PC-9 (cell line): ENCODE measurements at regions not wholly inside any gene's neighbourhood (a gene's known extent, or its start where the extent isn't known, plus 50 kb on each side); places are given as distances from the start of the nearest gene placed in this dataset.

Experiments used
- BruUV-seq: library from RNA; stranded (reverse); fragments of 400-500 nt; replicated peaks from 2 replicates; lab custom pipeline; 2021; lab: Mats Ljungman, UMichigan
- CTCF ChIA-PET: fragments of 300-600 bp; sonication (Branson Sonifier 250); formaldehyde crosslinking; loops from one replicate; lab custom pipeline; 2022; ENCODE audit warnings: antibody characterized with exemption; lab: Charles Lee
- POLR2A ChIA-PET: fragments of 300-600 bp; sonication (Branson Sonifier 250); formaldehyde crosslinking; loops from one replicate; lab custom pipeline; 2022; ENCODE audit warnings: antibody characterized with exemption; ENCODE audit not compliant: unreplicated experiment; lab: Charles Lee
- DNase-seq, 2 experiments: peaks; one replicate each; pipeline versions ENCODE4 v3.0.0 to v3.0.0-alpha.2; 2015 to 2022; ENCODE audit warnings: mixed read lengths in 1 of 2
- H2AFZ ChIP-seq: fragments of 200-600 bp; sonication (generic); 2 replicates; pipeline ENCODE4 v1.8.1; 2017; ENCODE audit warnings: antibody characterized with exemption
- H3F3A ChIP-seq: fragments of 200-600 bp; sonication (generic); 2 replicates; pipeline ENCODE4 v1.8.1; 2017; ENCODE audit warnings: antibody characterized with exemption, mild to moderate bottlenecking, low read depth; ENCODE audit not compliant: insufficient read depth
- H3K27ac ChIP-seq: fragments of 200-600 bp; sonication (generic); 2 replicates; pipeline ENCODE4 v1.6.1; 2016; ENCODE audit warnings: mixed run types
- H3K27me3 ChIP-seq: fragments of 200-600 bp; sonication (generic); 2 replicates; pipeline ENCODE4 v1.6.1; 2016; ENCODE audit warnings: low read depth, mixed run types; ENCODE audit not compliant: insufficient read depth
- H3K36me3 ChIP-seq: fragments of 200-600 bp; sonication (generic); 2 replicates; pipeline ENCODE4 v1.6.1; 2016; ENCODE audit warnings: low read depth, mixed run types
- H3K4me1 ChIP-seq: fragments of 200-600 bp; sonication (generic); replicated peaks from 2 replicates; pipeline ENCODE4 v1.6.1; 2016; ENCODE audit warnings: mixed run types; ENCODE audit not compliant: insufficient read depth
- H3K4me2 ChIP-seq: fragments of 200-600 bp; sonication (generic); 2 replicates; pipeline ENCODE4 v1.6.1; 2017; ENCODE audit warnings: mixed run types
- H3K4me3 ChIP-seq: fragments of 200-600 bp; sonication (generic); 2 replicates; pipeline ENCODE4 v1.6.1; 2016; ENCODE audit warnings: mixed run types
- H3K79me2 ChIP-seq: fragments of 200-600 bp; sonication (generic); 2 replicates; pipeline ENCODE4 v1.6.1; 2017; ENCODE audit warnings: low read depth, mixed run types
- H3K9me2 ChIP-seq: fragments of 200-600 bp; sonication (generic); 2 replicates; pipeline ENCODE4 v1.8.1; 2017; ENCODE audit warnings: mild to moderate bottlenecking; ENCODE audit not compliant: insufficient read depth
- H3K9me3 ChIP-seq: fragments of 200-600 bp; sonication (generic); 2 replicates; pipeline ENCODE4 v1.8.1; 2016; ENCODE audit warnings: low read depth; ENCODE audit not compliant: insufficient read depth
- H4K20me1 ChIP-seq: fragments of 200-600 bp; sonication (generic); 2 replicates; pipeline ENCODE4 v1.8.1; 2017; ENCODE audit not compliant: insufficient read depth
- CTCF ChIP-seq: fragments of 200-600 bp; sonication (generic); conservative IDR thresholded peaks from 2 replicates; pipeline ENCODE4 v1.6.1; 2017; ENCODE audit warnings: mixed run types, antibody characterized with exemption, mild to moderate bottlenecking, moderate library complexity
- EZH2 ChIP-seq: fragments of 200-600 bp; sonication (generic); IDR thresholded peaks from 2 replicates; pipeline ENCODE4 v1.8.0; 2017; ENCODE audit warnings: antibody characterized with exemption, low read depth
- intact Hi-C: fragments of 100-400 bp; cut with micrococcal nuclease; formaldehyde crosslinking; loops from one replicate; pipeline ENCODE4 v1.10.0; 2022; ENCODE audit not compliant: unreplicated experiment

- CTCF ChIA-PET, result no interaction called here
- no peaks in the 10 kb centered on the region for H3K79me2 ChIP-seq
- H3K4me2 ChIP-seq, result no peak overlapping the region
- H3K9me3 ChIP-seq, result peaks cover 5% of the 10 kb centered on the region; the same call in 1 of the 2 replicates
- no TSS peak for BruUV-seq
- peaks cover 3% of the 10 kb centered on the region; the same call in 1 of the 2 replicates for H3F3A ChIP-seq
- H3K36me3 ChIP-seq, result no peaks in the 10 kb centered on the region
- intact Hi-C loops, result no loop called here
- no peak overlapping the region for H2AFZ ChIP-seq
- H3K4me1 ChIP-seq, result peaks cover 2% of the 10 kb centered on the region; the same call in 1 of the 2 replicates
- H3K27me3 ChIP-seq, result no peaks in the 10 kb centered on the region
- no peak for TF ChIP-seq EZH2
- no peak for TF ChIP-seq CTCF
- no peaks in the 10 kb centered on the region for H3K9me2 ChIP-seq
- DNase-seq, result no peak
- no peak overlapping the region for H3K27ac ChIP-seq
- POLR2A ChIA-PET, result interaction anchor here (0.6 kb wide), 1 partner anchor 129 kb away, joined by 4 read pairs; no protein-coding TSS in a partner anchor
- H3K4me3 ChIP-seq, result no peak overlapping the region
- no peaks in the 10 kb centered on the region for H4K20me1 ChIP-seq
These were observed 105.2 kb downstream of the SLC41A2 start for GRCh38 chr12:104852896-104853295.

- H3K4me1 ChIP-seq, result no peaks in the 10 kb centered on the region
- BruUV-seq, result no TSS peak
- no peaks in the 10 kb centered on the region for H4K20me1 ChIP-seq
- no peaks in the 10 kb centered on the region for H3K27me3 ChIP-seq
- DNase-seq, result no peak
- no peaks in the 10 kb centered on the region for H3K36me3 ChIP-seq
- no peak overlapping the region for H2AFZ ChIP-seq
- no peaks in the 10 kb centered on the region for H3K79me2 ChIP-seq
- intact Hi-C loops, result no loop called here
- H3F3A ChIP-seq, result no peaks in the 10 kb centered on the region
- 0 out of 2 replicates have a peak, but pooled peaks cover 1% of the 10 kb centered on the region for H3K9me3 ChIP-seq
- no peak overlapping the region for H3K4me2 ChIP-seq
- no peaks in the 10 kb centered on the region for H3K9me2 ChIP-seq
- TF ChIP-seq EZH2 (no peak), CTCF (no peak)
- ChIA-PET CTCF (no interaction called here), POLR2A (no interaction called here)
- H3K4me3 ChIP-seq, result no peak overlapping the region
- no peak overlapping the region for H3K27ac ChIP-seq
These were observed 106.0 kb downstream of the SLC41A2 start for GRCh38 chr12:104852102-104852501.

GRCh38 chr12:104850781-104851180 is 107.3 kb downstream of the SLC41A2 start:
- ChIA-PET POLR2A (no interaction called here), CTCF (no interaction called here)
- BruUV-seq, result no TSS peak
- no peak for TF ChIP-seq EZH2
- no peak for TF ChIP-seq CTCF
- intact Hi-C loops, result no loop called here
- no peaks in the 10 kb centered on the region for H3K9me2 ChIP-seq
- H3K9me3 ChIP-seq, result no peaks in the 10 kb centered on the region
- no peaks in the 10 kb centered on the region for H3K27me3 ChIP-seq
- no peaks in the 10 kb centered on the region for H3K36me3 ChIP-seq
- no peak overlapping the region for H3K4me3 ChIP-seq
- H3K79me2 ChIP-seq, result no peaks in the 10 kb centered on the region
- H3K4me2 ChIP-seq, result no peak overlapping the region
- no peak for DNase-seq
- no peaks in the 10 kb centered on the region for H4K20me1 ChIP-seq
- no peaks in the 10 kb centered on the region for H3K4me1 ChIP-seq
- H3K27ac ChIP-seq, result no peak overlapping the region
- no peak overlapping the region for H2AFZ ChIP-seq
- H3F3A ChIP-seq, result no peaks in the 10 kb centered on the region
